Mesendoderm (in vitro differentiated cells): ENCODE measurements at regions not wholly inside any gene's neighbourhood (a gene's known extent, or its start where the extent isn't known, plus 50 kb on each side); places are given as distances from the start of the nearest gene placed in this dataset.

ENCODE experiments used
- DNase-seq: peaks from one replicate; pipeline ENCODE4 v3.0.0; 2013
- H2AK5ac ChIP-seq: 2 replicates; pipeline ENCODE4 v1.6.1; 2013; ENCODE audit warnings: low read length, inconsistent platforms
- H2BK120ac ChIP-seq: 2 replicates; pipeline ENCODE4 v1.6.1; 2013; ENCODE audit warnings: low read depth, mild to moderate bottlenecking, low read length, moderate library complexity, mixed read lengths
- H2BK15ac ChIP-seq: replicated peaks from 2 replicates; pipeline ENCODE4 v1.6.1; 2013; ENCODE audit warnings: low read depth, mild to moderate bottlenecking, moderate library complexity
- H2BK5ac ChIP-seq: 2 replicates; pipeline ENCODE4 v1.6.1; 2013; ENCODE audit warnings: low read length, inconsistent platforms
- H3K18ac ChIP-seq: 2 replicates; pipeline ENCODE4 v1.6.1; 2013; ENCODE audit warnings: mild to moderate bottlenecking, low read length, mixed read lengths
- H3K23ac ChIP-seq: one replicate; pipeline ENCODE4 v1.6.1; 2013; ENCODE audit warnings: low read length
- H3K27ac ChIP-seq: 2 replicates; pipeline ENCODE4 v1.5.1; 2013; ENCODE audit warnings: low read depth, mild to moderate bottlenecking, inconsistent platforms, low read length, moderate library complexity
- H3K27me3 ChIP-seq: 2 replicates; pipeline ENCODE4 v1.6.1; 2013; ENCODE audit warnings: low read length, control low read depth, mild to moderate bottlenecking, inconsistent platforms; ENCODE audit not compliant: insufficient read depth, poor library complexity
- H3K36me3 ChIP-seq: 2 replicates; pipeline ENCODE4 v1.6.1; 2013; ENCODE audit warnings: low read length, inconsistent platforms; ENCODE audit not compliant: control insufficient read depth, insufficient read depth
- H3K4ac ChIP-seq: one replicate; pipeline ENCODE4 v1.6.1; 2013; ENCODE audit warnings: low read depth, mild to moderate bottlenecking, low read length, moderate library complexity
- H3K4me1 ChIP-seq: 2 replicates; pipeline ENCODE4 v1.6.1; 2013; ENCODE audit warnings: low read depth, low read length, inconsistent platforms; ENCODE audit not compliant: control insufficient read depth
- H3K4me2 ChIP-seq: 2 replicates; pipeline ENCODE4 v1.6.1; 2013; ENCODE audit warnings: low read length
- H3K4me3 ChIP-seq: 2 replicates; pipeline ENCODE4 v1.5.1; 2013; ENCODE audit warnings: mild to moderate bottlenecking, low read length
- H3K56ac ChIP-seq: one replicate; pipeline ENCODE4 v1.6.1; 2013; ENCODE audit warnings: low read length
- H3K79me1 ChIP-seq: 2 replicates; pipeline ENCODE4 v1.6.1; 2013; ENCODE audit warnings: low read length, inconsistent platforms
- H3K79me2 ChIP-seq: 2 replicates; pipeline ENCODE4 v1.6.1; 2013; ENCODE audit warnings: mild to moderate bottlenecking, low read length; ENCODE audit not compliant: control insufficient read depth, insufficient read depth
- H3K9ac ChIP-seq: 2 replicates; pipeline ENCODE4 v1.6.1; 2013; ENCODE audit warnings: low read length, inconsistent platforms
- H4K5ac ChIP-seq: one replicate; pipeline ENCODE4 v1.6.1; 2013; ENCODE audit warnings: low read length
- H4K8ac ChIP-seq: one replicate; pipeline ENCODE4 v1.6.1; 2013; ENCODE audit warnings: low read depth, mild to moderate bottlenecking, control low read depth, low read length, moderate library complexity
- WGBS: extraction: QIAGEN DNeasy Blood & Tissue Kit; methylation state at CpG from one replicate; pipeline ENCODE4 v1.1.7; 2013; ENCODE audit warnings: low lambda C conversion rate, missing lambda C conversion rate; ENCODE audit not compliant: insufficient coverage; ENCODE audit errors: extremely low coverage; 5-methylcytosine and 5-hydroxymethylcytosine counted together

- Histone ChIP-seq H4K8ac (no peak overlapping the region), H3K36me3 (no peaks in the 10 kb centered on the region), H3K56ac (no peak overlapping the region), H3K4me2 (no peak overlapping the region), H3K79me2 (no peaks in the 10 kb centered on the region), H3K23ac (no peak overlapping the region), H3K4ac (no peak overlapping the region), H3K79me1 (no peaks in the 10 kb centered on the region), H2BK5ac (no peak overlapping the region), H3K27ac (no peak overlapping the region), H3K27me3 (no peaks in the 10 kb centered on the region), H2BK120ac (no peak overlapping the region), H2AK5ac (no peak overlapping the region), H3K4me1 (no peaks in the 10 kb centered on the region), H3K18ac (no peak overlapping the region), H2BK15ac (no peak overlapping the region), H3K4me3 (no peak overlapping the region), H3K9ac (no peak overlapping the region), H4K5ac (no peak overlapping the region)
- DNase-seq = no peak
- no CpG with 5 or more reads among the region's 1 CpG for WGBS
Observed at GRCh38 chr9:30519166-30519565, 1865.3 kb upstream of the ACO1 start.

GRCh38 chr9:30519756-30520155 lies 1864.7 kb upstream of the ACO1 start:
- H3K18ac ChIP-seq = no peak overlapping the region
- H2BK15ac ChIP-seq = no peak overlapping the region
- H4K5ac ChIP-seq = no peak overlapping the region
- no peak overlapping the region for H2BK120ac ChIP-seq
- no peak overlapping the region for H3K4me3 ChIP-seq
- no peaks in the 10 kb centered on the region for H3K79me2 ChIP-seq
- no peak for DNase-seq
- no peak overlapping the region for H3K4me2 ChIP-seq
- no peaks in the 10 kb centered on the region for H3K79me1 ChIP-seq
- H4K8ac ChIP-seq = no peak overlapping the region
- WGBS = no CpG with 5 or more reads among the region's 2 CpGs
- H3K23ac ChIP-seq = no peak overlapping the region
- no peak overlapping the region for H3K56ac ChIP-seq
- H3K27me3 ChIP-seq = no peaks in the 10 kb centered on the region
- no peaks in the 10 kb centered on the region for H3K4me1 ChIP-seq
- H2AK5ac ChIP-seq = no peak overlapping the region
- H3K9ac ChIP-seq = no peak overlapping the region
- no peak overlapping the region for H2BK5ac ChIP-seq
- H3K27ac ChIP-seq = no peak overlapping the region
- no peak overlapping the region for H3K4ac ChIP-seq
- no peaks in the 10 kb centered on the region for H3K36me3 ChIP-seq

GRCh38 chr9:30522061-30522460 lies 1862.4 kb upstream of the ACO1 start:
- H3K79me1 ChIP-seq = no peaks in the 10 kb centered on the region
- no peak overlapping the region for H3K4me3 ChIP-seq
- no peak overlapping the region for H3K18ac ChIP-seq
- no peak overlapping the region for H2BK15ac ChIP-seq
- H3K56ac ChIP-seq = no peak overlapping the region
- H3K23ac ChIP-seq = no peak overlapping the region
- H3K4ac ChIP-seq = no peak overlapping the region
- H3K79me2 ChIP-seq = no peaks in the 10 kb centered on the region
- no peak overlapping the region for H3K27ac ChIP-seq
- H2BK120ac ChIP-seq = no peak overlapping the region
- H2BK5ac ChIP-seq = no peak overlapping the region
- no peak overlapping the region for H2AK5ac ChIP-seq
- H3K27me3 ChIP-seq = no peaks in the 10 kb centered on the region
- no peak overlapping the region for H4K5ac ChIP-seq
- H3K36me3 ChIP-seq = no peaks in the 10 kb centered on the region
- H3K9ac ChIP-seq = no peak overlapping the region
- WGBS = no CpG with 5 or more reads among the region's 2 CpGs
- no peaks in the 10 kb centered on the region for H3K4me1 ChIP-seq
- no peak overlapping the region for H3K4me2 ChIP-seq
- H4K8ac ChIP-seq = no peak overlapping the region
- no peak for DNase-seq

GRCh38 chr9:30522486-30522885 lies 1862.0 kb upstream of the ACO1 start:
- DNase-seq = no peak
- no CpG with 5 or more reads among the region's 3 CpGs for WGBS

GRCh38 chr9:30524311-30524710 lies 1860.1 kb upstream of the ACO1 start:
- H3K9ac ChIP-seq = no peak overlapping the region
- H4K5ac ChIP-seq = no peak overlapping the region
- no peaks in the 10 kb centered on the region for H3K79me1 ChIP-seq
- WGBS = no CpG with 5 or more reads among the region's 1 CpG
- H3K27ac ChIP-seq = no peak overlapping the region
- H3K4me1 ChIP-seq = no peaks in the 10 kb centered on the region
- H2BK5ac ChIP-seq = no peak overlapping the region
- no peak overlapping the region for H3K23ac ChIP-seq
- H2BK120ac ChIP-seq = no peak overlapping the region
- no peak overlapping the region for H4K8ac ChIP-seq
- no peaks in the 10 kb centered on the region for H3K36me3 ChIP-seq
- DNase-seq = no peak
- H3K27me3 ChIP-seq = no peaks in the 10 kb centered on the region
- no peak overlapping the region for H3K18ac ChIP-seq
- H3K4ac ChIP-seq = no peak overlapping the region
- no peaks in the 10 kb centered on the region for H3K79me2 ChIP-seq
- no peak overlapping the region for H3K4me2 ChIP-seq
- H3K4me3 ChIP-seq = no peak overlapping the region
- H3K56ac ChIP-seq = no peak overlapping the region
- H2AK5ac ChIP-seq = no peak overlapping the region
- H2BK15ac ChIP-seq = no peak overlapping the region

More at GRCh38 chr9:30522486-30522885, 1862.0 kb upstream of the ACO1 start:
- Histone ChIP-seq H3K79me2 (no peaks in the 10 kb centered on the region), H3K27me3 (no peaks in the 10 kb centered on the region), H2BK15ac (no peak overlapping the region), H2BK5ac (no peak overlapping the region), H3K4me3 (no peak overlapping the region), H3K23ac (no peak overlapping the region), H3K4ac (no peak overlapping the region), H3K4me1 (no peaks in the 10 kb centered on the region), H3K36me3 (no peaks in the 10 kb centered on the region), H3K79me1 (no peaks in the 10 kb centered on the region), H3K56ac (no peak overlapping the region), H4K8ac (no peak overlapping the region), H3K27ac (no peak overlapping the region), H3K9ac (no peak overlapping the region), H2BK120ac (no peak overlapping the region), H3K18ac (no peak overlapping the region), H2AK5ac (no peak overlapping the region), H4K5ac (no peak overlapping the region), H3K4me2 (no peak overlapping the region)

GRCh38 chr9:30534455-30534854 lies 1850.0 kb upstream of the ACO1 start:
- H3K56ac ChIP-seq = no peak overlapping the region
- no peak overlapping the region for H3K18ac ChIP-seq
- H3K27ac ChIP-seq = no peak overlapping the region
- no peak overlapping the region for H4K5ac ChIP-seq
- no peaks in the 10 kb centered on the region for H3K36me3 ChIP-seq
- no peak for DNase-seq
- H2BK120ac ChIP-seq = no peak overlapping the region
- H4K8ac ChIP-seq = no peak overlapping the region
- H3K27me3 ChIP-seq = no peaks in the 10 kb centered on the region
- no peak overlapping the region for H3K9ac ChIP-seq
- no peak overlapping the region for H2BK5ac ChIP-seq
- H3K4me1 ChIP-seq = no peaks in the 10 kb centered on the region
- no peak overlapping the region for H3K4me3 ChIP-seq
- no peak overlapping the region for H2AK5ac ChIP-seq
- no peak overlapping the region for H3K4me2 ChIP-seq
- no peaks in the 10 kb centered on the region for H3K79me1 ChIP-seq
- no peak overlapping the region for H2BK15ac ChIP-seq
- H3K23ac ChIP-seq = no peak overlapping the region
- H3K79me2 ChIP-seq = no peaks in the 10 kb centered on the region
- H3K4ac ChIP-seq = no peak overlapping the region
- WGBS = no CpG with 5 or more reads among the region's 3 CpGs
